ENCODE measurements at regions not wholly inside any gene's neighbourhood (a gene's known extent, or its start where the extent isn't known, plus 50 kb on each side); places are given as distances from the start of the nearest gene placed in this dataset.
A peak's percentile ranks its signal among the peaks of the same experiment; 100 is the strongest.

GRCh38 chr5:44993286-44993685 lies 184.5 kb downstream of the MRPS30 start:
- POLR2A ChIA-PET: no interaction called here
- Histone ChIP-seq H3K9ac (ENCODE audit: insufficient read depth, low read depth, low read length) (no peak overlapping the region), H3K79me2 (ENCODE audit: insufficient read depth, low read length) (no peaks in the 10 kb centered on the region), H3K36me3 (replicated peaks in 1 of 2; ENCODE audit: control insufficient read depth in 1 of 2, insufficient read depth in 2 of 2, low read length in 2 of 2) (no peaks in the 10 kb centered on the region), H3K9me3 (ENCODE audit: low read length) (peaks cover 94% of the 10 kb centered on the region), H4K20me1 (ENCODE audit: insufficient read depth, low read length) (no peaks in the 10 kb centered on the region), H3K4me1 (ENCODE audit: insufficient read depth, low read length) (no peaks in the 10 kb centered on the region), H3K4me2 (ENCODE audit: low read depth, low read length) (no peak overlapping the region), H2AFZ (ENCODE audit: low read length) (no peak overlapping the region), H3K4me3 (replicated peaks in 1 of 3; ENCODE audit: insufficient read depth in 1 of 3, low read depth in 2 of 3, low read length in 3 of 3) (no peak overlapping the region), H3K27me3 (ENCODE audit: control insufficient read depth in 1 of 2, insufficient read depth in 2 of 2, low read length in 2 of 2) (no peaks in the 10 kb centered on the region), H3K27ac (ENCODE audit: extremely low read length, insufficient read depth, low read length) (no peak overlapping the region)
- in situ Hi-C loops (cut with HindIII; ENCODE audit: extremely low pct_ligation_motif_present, low pct_unique_long_range_greater_than_20kb): no loop called here
- no peak for DNase-seq (ENCODE audit: low spot score)
- no peak for ATAC-seq
- FAIRE-seq: no peak
- intact Hi-C loops (cut with micrococcal nuclease; ENCODE audit: unreplicated experiment): no loop called here
- BruUV-seq (replicated peaks): no TSS peak
- whole genome bisulfite sequencing (ENCODE audit: low lambda C conversion rate): 0% methylated on average over 1 of the region's 1 CpG
- CTCF ChIA-PET (ENCODE audit: low intra/inter-chr PET ratio, low total read pairs): no interaction called here
- no peak for TF ChIP-seq RARA (CRISPR knock-in tag; IDR thresholded peaks at IDR 0.05)
- no peak for TF ChIP-seq ZNF670 (CRISPR knock-in tag; IDR thresholded peaks at IDR 0.05; ENCODE audit: borderline replicate concordance)
- no peak for TF ChIP-seq ZNF557 (CRISPR knock-in tag; IDR thresholded peaks at IDR 0.05)
- no peak for TF ChIP-seq ARHGAP35 (CRISPR knock-in tag; IDR thresholded peaks at IDR 0.05; ENCODE audit: borderline replicate concordance)
- TF ChIP-seq ZNF619 (CRISPR knock-in tag; IDR thresholded peaks at IDR 0.05): no peak
- no peak for TF ChIP-seq ZNF761 (CRISPR knock-in tag; conservative IDR thresholded peaks at IDR 0.05)
- TF ChIP-seq MAFF (IDR thresholded peaks at IDR 0.05; ENCODE audit: low read depth, low read length): peak; percentile 68
- TF ChIP-seq MAFK (conservative IDR thresholded peaks at IDR 0.05 in 1 of 2, IDR thresholded peaks at IDR 0.05 in 1 of 2; ENCODE audit: low read length in 2 of 2): peak; percentile 61 to 76
- no peak for TF ChIP-seq ZNF678 (CRISPR knock-in tag; IDR thresholded peaks at IDR 0.05)

GRCh38 chr5:44997506-44997905 lies 188.8 kb downstream of the MRPS30 start:
- no peak for FAIRE-seq
- in situ Hi-C loops (cut with HindIII; ENCODE audit: extremely low pct_ligation_motif_present, low pct_unique_long_range_greater_than_20kb): no loop called here
- no peaks in the 10 kb centered on the region for H3K79me2 ChIP-seq (ENCODE audit: insufficient read depth, low read length)

More at GRCh38 chr5:44997506-44997905, 188.8 kb downstream of the MRPS30 start:
- peaks cover 69% of the 10 kb centered on the region for H3K9me3 ChIP-seq (ENCODE audit: low read length)
- ChIA-PET CTCF (ENCODE audit: low intra/inter-chr PET ratio, low total read pairs) (no interaction called here), POLR2A (no interaction called here)
- H3K4me1 ChIP-seq (ENCODE audit: insufficient read depth, low read length): no peaks in the 10 kb centered on the region
- H3K4me2 ChIP-seq (ENCODE audit: low read depth, low read length): no peak overlapping the region
- H2AFZ ChIP-seq (ENCODE audit: low read length): no peak overlapping the region
- WGBS (ENCODE audit: low lambda C conversion rate): 3% methylated on average over 1 of the region's 1 CpG
- H3K27me3 ChIP-seq (ENCODE audit: control insufficient read depth in 1 of 2, insufficient read depth in 2 of 2, low read length in 2 of 2): no peaks in the 10 kb centered on the region
- H3K27ac ChIP-seq (ENCODE audit: extremely low read length, insufficient read depth, low read length): no peak overlapping the region
- H3K9ac ChIP-seq (ENCODE audit: insufficient read depth, low read depth, low read length): no peak overlapping the region
- DNase-seq (ENCODE audit: low spot score) (no peak), ATAC-seq (no peak)
- intact Hi-C loops (cut with micrococcal nuclease; ENCODE audit: unreplicated experiment): no loop called here
- H4K20me1 ChIP-seq (ENCODE audit: insufficient read depth, low read length): no peaks in the 10 kb centered on the region
- H3K36me3 ChIP-seq (replicated peaks in 1 of 2; ENCODE audit: control insufficient read depth in 1 of 2, insufficient read depth in 2 of 2, low read length in 2 of 2): no peaks in the 10 kb centered on the region
- no TSS peak for BruUV-seq (replicated peaks)
- TF ChIP-seq ZNF383 (CRISPR knock-in tag; IDR thresholded peaks at IDR 0.05; ENCODE audit: borderline replicate concordance) (no peak), FIP1L1 (IDR thresholded peaks at IDR 0.05; ENCODE audit: borderline replicate concordance, insufficient read depth, low read depth, low read length) (no peak), IRF2 (CRISPR knock-in tag; IDR thresholded peaks at IDR 0.05) (no peak), KMT2B (CRISPR knock-in tag; IDR thresholded peaks at IDR 0.05) (no peak), ZBTB38 (CRISPR knock-in tag; IDR thresholded peaks at IDR 0.05) (no peak), ZBTB7A (CRISPR knock-in tag; IDR thresholded peaks at IDR 0.05) (no peak)
- no peak overlapping the region for H3K4me3 ChIP-seq (replicated peaks in 1 of 3; ENCODE audit: insufficient read depth in 1 of 3, low read depth in 2 of 3, low read length in 3 of 3)
